ENCODE measurements at regions not wholly inside any gene's neighbourhood (a gene's known extent, or its start where the extent isn't known, plus 50 kb on each side); places are given as distances from the start of the nearest gene placed in this dataset.

DNA sequence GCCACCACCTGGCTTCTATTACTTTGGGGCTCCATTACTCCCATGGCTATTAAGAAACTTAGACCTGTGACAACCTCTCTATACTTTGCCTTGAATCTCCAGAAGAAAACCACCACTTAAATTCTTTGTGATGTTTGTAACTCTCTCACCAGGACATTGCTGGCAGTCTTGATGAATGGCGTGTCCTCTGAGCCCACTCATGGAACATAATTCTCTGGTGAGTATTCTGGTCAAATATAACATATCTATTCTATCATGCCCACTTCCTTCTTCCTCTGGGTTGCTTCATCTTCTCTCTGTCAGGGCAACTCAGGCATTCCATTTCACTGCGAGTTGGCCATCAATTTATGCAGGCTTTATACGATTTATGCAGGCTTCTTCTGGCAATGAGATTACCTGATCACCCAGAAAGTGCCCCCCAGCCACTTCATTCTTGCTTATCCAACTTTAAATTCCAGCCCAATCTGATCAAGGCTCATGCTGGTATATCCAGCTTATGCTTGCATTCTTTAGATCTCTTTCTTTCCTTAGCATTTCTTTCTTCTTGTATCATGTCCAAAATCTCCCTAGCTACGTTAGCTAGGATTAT lies 112.0 kb upstream of the CHRM3 start:
- ATAC-seq (no peak), DNase-seq (ENCODE audit: extremely low read depth in 1 of 4, low spot score in 3 of 4) (no peak), FAIRE-seq (no peak)
- Histone ChIP-seq H3K36me3 (ENCODE audit: control insufficient read depth, insufficient read depth, low read length) (no peaks in the 10 kb centered on the region), H3K9me3 (replicated peaks; ENCODE audit: control insufficient read depth, insufficient read depth, low read depth, low read length) (no peaks in the 10 kb centered on the region; the same call in 1 of the 2 replicates), H3K4me2 (ENCODE audit: insufficient read depth, low read length) (no peak overlapping the region), H3K4me3 (no peak overlapping the region), H3K27ac (ENCODE audit: extremely low read depth, low read depth, low read length) (no peak overlapping the region), H3K9me1 (ENCODE audit: control insufficient read depth, insufficient read depth, low read length) (no peaks in the 10 kb centered on the region), H3K9ac (ENCODE audit: insufficient read depth in 1 of 2, low read depth in 2 of 2, low read length in 2 of 2) (no peak overlapping the region), H2AFZ (ENCODE audit: low read depth, low read length) (no peak overlapping the region), H3K27me3 (ENCODE audit: control insufficient read depth in 2 of 2, insufficient read depth in 2 of 2, low read length in 2 of 2) (no peaks in the 10 kb centered on the region), H3K4me1 (replicated peaks in 1 of 2; ENCODE audit: control insufficient read depth in 2 of 2, insufficient read depth in 2 of 2, low read length in 2 of 2) (no peaks in the 10 kb centered on the region), H4K20me1 (replicated peaks; ENCODE audit: control insufficient read depth, insufficient read depth, low read length) (no peaks in the 10 kb centered on the region), H3K79me2 (ENCODE audit: control insufficient read depth, insufficient read depth, low read length) (no peaks in the 10 kb centered on the region)
- in situ Hi-C loops (cut with MboI), result no loop called here
- ChIA-PET CTCF (ENCODE audit: low intra/inter-chr PET ratio) (no interaction called here), POLR2A (no interaction called here)
- intact Hi-C loops (cut with micrococcal nuclease), result no loop called here
- WGBS (ENCODE audit: insufficient coverage, low coverage, missing lambda C conversion rate), result 0% methylated on average over 4 of the region's 4 CpGs
- BruUV-seq (replicated peaks), result no TSS peak
- TF ChIP-seq TEAD4 (IDR thresholded peaks at IDR 0.05; ENCODE audit: low read length), result no peak
- no peak for TF ChIP-seq TEAD4 (CRISPR knock-in tag; IDR thresholded peaks at IDR 0.05; ENCODE audit: borderline replicate concordance)
- TF ChIP-seq, protein P1, sequence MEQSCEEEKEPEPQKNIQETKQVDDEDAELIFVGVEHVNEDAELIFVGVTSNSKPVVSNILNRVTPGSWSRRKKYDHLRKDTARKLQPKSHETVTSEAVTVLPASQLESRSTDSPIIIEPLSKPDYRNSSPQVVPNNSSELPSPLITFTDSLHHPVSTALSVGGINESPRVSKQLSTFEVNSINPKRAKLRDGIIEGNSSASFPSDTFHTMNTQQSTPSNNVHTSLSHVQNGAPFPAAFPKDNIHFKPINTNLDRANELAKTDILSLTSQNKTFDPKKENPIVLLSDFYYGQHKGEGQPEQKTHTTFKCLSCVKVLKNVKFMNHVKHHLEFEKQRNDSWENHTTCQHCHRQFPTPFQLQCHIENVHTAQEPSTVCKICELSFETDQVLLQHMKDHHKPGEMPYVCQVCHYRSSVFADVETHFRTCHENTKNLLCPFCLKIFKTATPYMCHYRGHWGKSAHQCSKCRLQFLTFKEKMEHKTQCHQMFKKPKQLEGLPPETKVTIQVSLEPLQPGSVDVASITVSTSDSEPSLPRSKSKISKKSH (CRISPR knock-in tag; IDR thresholded peaks at IDR 0.05), result no peak
- TF ChIP-seq ZNF212 (CRISPR knock-in tag; IDR thresholded peaks at IDR 0.05), result no peak
- TF ChIP-seq, protein P2, sequence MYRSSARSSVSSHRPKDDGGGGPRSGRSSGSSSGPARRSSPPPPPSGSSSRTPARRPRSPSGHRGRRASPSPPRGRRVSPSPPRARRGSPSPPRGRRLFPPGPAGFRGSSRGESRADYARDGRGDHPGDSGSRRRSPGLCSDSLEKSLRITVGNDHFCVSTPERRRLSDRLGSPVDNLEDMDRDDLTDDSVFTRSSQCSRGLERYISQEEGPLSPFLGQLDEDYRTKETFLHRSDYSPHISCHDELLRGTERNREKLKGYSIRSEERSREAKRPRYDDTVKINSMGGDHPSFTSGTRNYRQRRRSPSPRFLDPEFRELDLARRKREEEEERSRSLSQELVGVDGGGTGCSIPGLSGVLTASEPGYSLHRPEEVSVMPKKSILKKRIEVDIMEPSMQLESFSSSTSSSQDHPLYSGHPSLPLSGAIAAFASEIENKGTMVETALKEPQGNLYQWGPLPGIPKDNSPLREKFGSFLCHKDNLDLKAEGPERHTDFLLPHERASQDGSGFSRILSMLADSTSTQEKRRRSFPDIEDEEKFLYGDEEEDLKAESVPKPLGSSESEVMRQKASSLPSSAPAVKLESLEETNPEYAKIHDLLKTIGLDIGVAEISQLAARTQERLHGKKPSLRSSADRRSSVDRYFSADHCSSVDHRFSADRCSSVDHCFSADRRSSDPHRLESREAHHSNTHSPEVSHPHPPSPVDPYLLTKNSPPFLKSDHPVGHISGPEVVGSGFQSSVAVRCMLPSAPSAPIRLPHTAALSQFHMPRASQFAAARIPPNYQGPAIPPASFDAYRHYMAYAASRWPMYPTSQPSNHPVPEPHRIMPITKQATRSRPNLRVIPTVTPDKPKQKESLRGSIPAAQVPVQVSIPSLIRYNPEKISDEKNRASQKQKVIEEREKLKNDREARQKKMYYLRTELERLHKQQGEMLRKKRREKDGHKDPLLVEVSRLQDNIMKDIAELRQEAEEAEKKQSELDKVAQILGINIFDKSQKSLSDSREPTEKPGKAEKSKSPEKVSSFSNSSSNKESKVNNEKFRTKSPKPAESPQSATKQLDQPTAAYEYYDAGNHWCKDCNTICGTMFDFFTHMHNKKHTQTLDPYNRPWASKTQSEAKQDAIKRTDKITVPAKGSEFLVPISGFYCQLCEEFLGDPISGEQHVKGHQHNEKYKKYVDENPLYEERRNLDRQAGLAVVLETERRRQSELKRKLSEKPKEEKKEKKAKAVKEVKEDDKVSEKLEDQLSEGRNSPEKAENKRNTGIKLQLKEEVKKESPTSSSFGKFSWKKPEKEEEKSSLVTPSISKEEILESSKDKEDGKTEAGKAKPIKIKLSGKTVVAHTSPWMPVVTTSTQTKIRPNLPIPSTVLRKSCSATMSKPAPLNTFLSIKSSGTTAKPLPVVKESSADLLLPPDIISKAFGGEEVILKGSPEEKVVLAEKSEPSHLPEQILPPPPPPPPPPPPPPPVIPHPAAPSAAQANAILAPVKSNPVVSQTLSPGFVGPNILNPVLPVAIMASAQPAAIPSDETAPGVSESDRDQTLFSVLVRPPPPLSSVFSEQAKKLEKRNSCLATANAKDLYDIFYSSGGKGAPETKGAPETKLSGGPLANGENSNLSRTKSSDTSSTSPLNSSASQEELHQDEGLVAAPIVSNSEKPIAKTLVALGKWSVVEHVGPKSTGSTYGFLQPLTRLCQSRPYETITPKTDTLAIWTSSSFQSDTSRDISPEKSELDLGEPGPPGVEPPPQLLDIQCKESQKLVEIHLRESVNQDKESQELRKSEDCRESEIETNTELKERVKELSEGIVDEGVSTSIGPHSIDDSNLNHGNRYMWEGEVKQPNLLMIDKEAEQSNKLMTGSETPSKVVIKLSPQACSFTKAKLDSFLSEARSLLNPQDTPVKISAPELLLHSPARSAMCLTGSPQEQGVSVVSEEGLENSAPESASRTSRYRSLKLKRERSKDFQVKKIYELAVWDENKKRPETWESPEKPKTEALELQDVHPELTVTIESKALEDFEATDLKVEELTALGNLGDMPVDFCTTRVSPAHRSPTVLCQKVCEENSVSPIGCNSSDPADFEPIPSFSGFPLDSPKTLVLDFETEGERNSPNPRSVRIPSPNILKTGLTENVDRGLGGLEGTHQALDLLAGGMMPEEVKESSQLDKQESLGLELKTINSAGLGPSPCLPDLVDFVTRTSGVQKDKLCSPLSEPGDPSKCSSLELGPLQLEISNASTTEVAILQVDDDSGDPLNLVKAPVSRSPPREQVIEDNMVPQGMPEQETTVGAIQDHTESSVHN (IDR thresholded peaks at IDR 0.05; ENCODE audit: borderline replicate concordance in 1 of 2, low read depth in 1 of 2), result no peak
- no peak for TF ChIP-seq TFAM (CRISPR knock-in tag; conservative IDR thresholded peaks at IDR 0.05)
- TF ChIP-seq CEBPG (CRISPR knock-in tag; IDR thresholded peaks at IDR 0.05), result no peak
- no peak for TF ChIP-seq CEBPG (tag; conservative IDR thresholded peaks at IDR 0.05 in 1 of 2, IDR thresholded peaks at IDR 0.05 in 1 of 2)
- no peak for TF ChIP-seq ZNF830 (CRISPR knock-in tag; IDR thresholded peaks at IDR 0.05)
- TF ChIP-seq SRSF3 (IDR thresholded peaks at IDR 0.05; ENCODE audit: insufficient read depth, low read length), result no peak

All from K562 (cell line).